ENCODE measurements at regions not wholly inside any gene's neighbourhood (a gene's known extent, or its start where the extent isn't known, plus 50 kb on each side); places are given as distances from the start of the nearest gene placed in this dataset.

DNA sequence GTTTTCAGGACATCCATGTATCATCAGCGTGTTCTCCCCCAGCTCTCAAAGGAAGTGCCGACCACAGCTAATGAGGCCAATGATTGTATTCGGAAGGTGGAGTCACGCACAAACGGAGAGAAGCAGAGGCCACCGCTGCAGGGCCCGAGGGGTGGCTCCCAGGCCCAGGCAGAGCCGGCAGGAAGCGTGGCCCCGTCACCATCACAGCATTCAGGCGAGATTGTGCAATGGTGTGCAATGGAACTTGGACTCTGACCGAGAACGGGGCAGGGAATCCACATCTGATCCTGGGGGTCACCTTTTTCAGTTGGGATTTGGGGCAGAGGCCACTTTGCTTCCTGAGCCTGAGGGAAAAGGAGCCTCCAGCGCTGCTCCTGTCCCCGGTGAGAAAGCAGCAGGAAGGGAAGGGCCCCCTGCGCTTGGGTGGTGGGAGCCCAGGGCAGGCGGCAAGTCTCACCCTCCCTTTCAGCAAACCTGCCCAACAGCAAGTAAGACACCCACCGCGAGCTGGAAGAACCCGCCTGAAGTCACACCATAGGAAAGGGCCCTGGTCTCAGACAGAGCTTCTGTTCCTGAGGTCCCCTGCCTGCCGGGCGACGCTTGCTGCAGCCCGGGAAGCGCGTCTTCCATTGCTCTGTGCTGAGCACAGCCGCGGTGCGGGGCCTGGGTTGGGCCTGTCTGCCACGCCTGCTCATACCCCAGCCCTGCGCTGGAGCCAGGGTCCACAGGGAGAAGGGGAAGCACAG is 1430.7 kb downstream of the BRD1 start:
- TF ChIP-seq, protein P1, sequence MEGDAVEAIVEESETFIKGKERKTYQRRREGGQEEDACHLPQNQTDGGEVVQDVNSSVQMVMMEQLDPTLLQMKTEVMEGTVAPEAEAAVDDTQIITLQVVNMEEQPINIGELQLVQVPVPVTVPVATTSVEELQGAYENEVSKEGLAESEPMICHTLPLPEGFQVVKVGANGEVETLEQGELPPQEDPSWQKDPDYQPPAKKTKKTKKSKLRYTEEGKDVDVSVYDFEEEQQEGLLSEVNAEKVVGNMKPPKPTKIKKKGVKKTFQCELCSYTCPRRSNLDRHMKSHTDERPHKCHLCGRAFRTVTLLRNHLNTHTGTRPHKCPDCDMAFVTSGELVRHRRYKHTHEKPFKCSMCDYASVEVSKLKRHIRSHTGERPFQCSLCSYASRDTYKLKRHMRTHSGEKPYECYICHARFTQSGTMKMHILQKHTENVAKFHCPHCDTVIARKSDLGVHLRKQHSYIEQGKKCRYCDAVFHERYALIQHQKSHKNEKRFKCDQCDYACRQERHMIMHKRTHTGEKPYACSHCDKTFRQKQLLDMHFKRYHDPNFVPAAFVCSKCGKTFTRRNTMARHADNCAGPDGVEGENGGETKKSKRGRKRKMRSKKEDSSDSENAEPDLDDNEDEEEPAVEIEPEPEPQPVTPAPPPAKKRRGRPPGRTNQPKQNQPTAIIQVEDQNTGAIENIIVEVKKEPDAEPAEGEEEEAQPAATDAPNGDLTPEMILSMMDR (IDR thresholded peaks at IDR 0.05; ENCODE audit: unreplicated experiment in 3 of 3), result no peak
- Mint-ChIP-seq H3K27me3 (ENCODE audit: low read depth) (peaks cover 16% of the 10 kb centered on the region), H3K9me3 (no peaks in the 10 kb centered on the region), H3K4me1 (no peaks in the 10 kb centered on the region), H3K27ac (no peak overlapping the region), H3K36me3 (ENCODE audit: low read depth) (no peaks in the 10 kb centered on the region), H3K4me3 (no peak overlapping the region)

- Mint-ChIP-seq H3K36me3 (ENCODE audit: low read depth) (no peaks in the 10 kb centered on the region), H3K27me3 (ENCODE audit: low read depth) (peaks cover 20% of the 10 kb centered on the region), H3K4me1 (no peaks in the 10 kb centered on the region), H3K4me3 (no peak overlapping the region), H3K27ac (no peak overlapping the region), H3K9me3 (no peaks in the 10 kb centered on the region)
- TF ChIP-seq, protein P1 (IDR thresholded peaks at IDR 0.05; ENCODE audit: unreplicated experiment in 3 of 3), result no peak
Measured at GRCh38 chr22:48396091-48396784, 1431.4 kb downstream of the BRD1 start.

DNA sequence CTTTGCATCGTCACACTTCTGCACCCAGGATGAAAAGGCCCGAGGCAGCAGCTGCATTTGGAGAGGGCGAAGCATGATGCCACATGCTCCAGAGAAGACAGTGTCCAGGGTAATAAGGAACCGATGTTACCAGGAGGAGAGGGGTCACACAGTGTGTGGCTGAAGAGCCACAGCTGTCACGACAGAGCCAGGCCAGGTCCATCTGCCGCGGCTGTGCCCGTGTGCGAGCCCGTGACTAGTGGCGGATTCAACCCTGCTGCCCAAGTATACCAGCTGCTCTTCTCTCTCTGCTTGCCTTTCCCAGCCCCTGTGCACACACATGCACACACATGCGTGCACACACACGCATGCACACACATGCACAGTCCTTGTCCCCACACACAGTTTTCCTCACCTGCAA is 1432.5 kb downstream of the BRD1 start:
- Mint-ChIP-seq H3K4me1 (no peaks in the 10 kb centered on the region), H3K27me3 (ENCODE audit: low read depth) (peaks cover 26% of the 10 kb centered on the region), H3K36me3 (ENCODE audit: low read depth) (no peaks in the 10 kb centered on the region), H3K27ac (no peak overlapping the region), H3K4me3 (no peak overlapping the region), H3K9me3 (no peaks in the 10 kb centered on the region)
- TF ChIP-seq, protein P1 (IDR thresholded peaks at IDR 0.05; ENCODE audit: unreplicated experiment in 3 of 3), result no peak

DNA sequence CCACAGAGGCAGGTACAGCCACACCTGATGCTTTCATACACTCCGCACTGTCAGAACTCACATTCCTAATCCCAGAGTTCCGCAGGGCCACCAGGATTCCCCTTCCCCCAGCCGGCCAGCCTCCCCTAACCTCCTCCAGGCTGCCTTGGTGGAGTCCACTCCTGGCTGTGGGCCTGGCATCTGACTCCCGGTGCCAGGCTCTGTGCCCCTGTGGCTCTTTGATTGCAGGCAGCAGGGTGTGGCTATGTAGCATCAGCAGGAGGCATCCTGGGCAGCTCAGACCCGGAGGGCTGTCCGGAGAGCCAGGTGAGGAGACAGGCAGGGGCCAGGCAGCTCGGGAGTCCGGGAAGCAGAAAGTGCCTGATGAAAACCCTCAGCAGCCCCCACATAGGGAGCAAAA is 1432.9 kb downstream of the BRD1 start:
- no peaks in the 10 kb centered on the region for H3K36me3 Mint-ChIP-seq (ENCODE audit: low read depth)
- H3K4me1 Mint-ChIP-seq, result no peaks in the 10 kb centered on the region
- no peaks in the 10 kb centered on the region for H3K9me3 Mint-ChIP-seq
- TF ChIP-seq, protein P1 (IDR thresholded peaks at IDR 0.05; ENCODE audit: unreplicated experiment in 3 of 3), result no peak
- H3K27me3 Mint-ChIP-seq (ENCODE audit: low read depth), result peaks cover 26% of the 10 kb centered on the region
- no peak overlapping the region for H3K4me3 Mint-ChIP-seq
- no peak overlapping the region for H3K27ac Mint-ChIP-seq

DNA sequence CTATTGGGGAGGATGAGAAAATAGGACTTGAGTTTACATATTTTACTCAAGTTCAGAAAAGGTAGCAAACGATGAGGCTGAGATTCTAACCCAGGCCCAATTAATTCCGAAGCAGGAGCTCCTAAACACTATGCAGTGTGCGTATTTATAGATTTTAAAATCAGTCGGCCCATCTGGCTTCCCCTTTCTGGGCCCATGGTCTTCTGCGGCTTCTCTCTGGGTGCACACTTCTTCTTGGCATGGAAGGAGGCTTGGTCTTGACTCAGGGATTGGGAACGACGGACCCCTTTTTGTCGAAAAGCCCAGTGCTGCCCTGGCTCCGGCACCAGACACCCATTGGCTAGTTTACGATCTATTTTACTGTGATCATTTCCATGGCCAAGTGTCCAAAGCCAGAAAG is 1433.8 kb downstream of the BRD1 start:
- peaks cover 23% of the 10 kb centered on the region for H3K27me3 Mint-ChIP-seq (ENCODE audit: low read depth)
- no peak overlapping the region for H3K4me3 Mint-ChIP-seq
- H3K9me3 Mint-ChIP-seq, result no peaks in the 10 kb centered on the region
- TF ChIP-seq, protein P1 (IDR thresholded peaks at IDR 0.05; ENCODE audit: unreplicated experiment in 3 of 3), result no peak
- no peaks in the 10 kb centered on the region for H3K4me1 Mint-ChIP-seq
- H3K36me3 Mint-ChIP-seq (ENCODE audit: low read depth), result no peaks in the 10 kb centered on the region
- no peak overlapping the region for H3K27ac Mint-ChIP-seq

DNA sequence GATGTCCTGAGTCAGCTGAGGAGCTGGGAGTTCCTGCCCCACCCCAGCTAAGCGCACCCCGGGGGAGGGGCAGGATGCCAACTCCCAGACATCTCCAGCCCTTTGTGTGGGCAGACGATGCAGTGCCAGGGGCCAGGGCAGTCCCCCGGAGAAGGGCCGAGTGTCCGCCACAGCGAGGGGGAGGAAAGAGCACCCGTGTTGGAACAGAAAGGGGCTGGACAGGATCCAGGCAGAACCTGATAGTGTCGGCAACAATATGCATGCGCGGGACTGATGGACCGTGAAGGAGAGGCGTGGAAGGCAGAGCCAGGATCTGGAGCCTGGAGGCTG is 1434.7 kb downstream of the BRD1 start:
- H3K4me3 Mint-ChIP-seq, result no peak overlapping the region
- no peak overlapping the region for H3K27ac Mint-ChIP-seq
- TF ChIP-seq, protein P1 (IDR thresholded peaks at IDR 0.05; ENCODE audit: unreplicated experiment in 3 of 3), result no peak
- H3K9me3 Mint-ChIP-seq, result no peaks in the 10 kb centered on the region
- no peaks in the 10 kb centered on the region for H3K36me3 Mint-ChIP-seq (ENCODE audit: low read depth)
- H3K4me1 Mint-ChIP-seq, result no peaks in the 10 kb centered on the region
- H3K27me3 Mint-ChIP-seq (ENCODE audit: low read depth), result peaks cover 23% of the 10 kb centered on the region

Data from nephron (organoid).